IMR-90 (cell line): ENCODE measurements at regions not wholly inside any gene's neighbourhood (a gene's known extent, or its start where the extent isn't known, plus 50 kb on each side); places are given as distances from the start of the nearest gene placed in this dataset.

ENCODE experiments used
- ATAC-seq: fragments of 200-7000 bp; cut with Tn5 transposase; 2 replicates; pipeline ENCODE4 v1.9.1; 2020; ENCODE audit warnings: low read depth, mild to moderate bottlenecking, moderate library complexity
- BruUV-seq: library from RNA; stranded (reverse); fragments of 400-500 nt; replicated peaks from 2 replicates; lab custom pipeline; 2021; lab: Mats Ljungman, UMichigan
- CTCF ChIA-PET: fragments of 300-600 bp; formaldehyde crosslinking; extraction: SDS; loops from one replicate; lab custom pipeline; 2021; ENCODE audit warnings: antibody characterized with exemption; lab: Yijun Ruan, JAX
- POLR2A ChIA-PET: fragments of 300-600 bp; sonication (Branson Sonifier 250); formaldehyde crosslinking; loops from one replicate; lab custom pipeline; 2022; ENCODE audit warnings: antibody characterized with exemption; ENCODE audit not compliant: unreplicated experiment; lab: Charles Lee
- DNase-seq: peaks from one replicate; pipeline ENCODE4 v3.0.0; 2013
- H2AFZ ChIP-seq: replicated peaks from 2 replicates; pipeline ENCODE3; 2013; ENCODE audit warnings: low read length, mild to moderate bottlenecking; ENCODE audit not compliant: poor library complexity
- H2AK5ac ChIP-seq: 2 replicates; pipeline ENCODE4 v1.6.1; 2013; ENCODE audit warnings: low read depth, low read length, inconsistent platforms
- H2AK9ac ChIP-seq: replicated peaks from 2 replicates; pipeline ENCODE3; 2013; ENCODE audit warnings: mild to moderate bottlenecking, low read depth, low read length, moderate library complexity; ENCODE audit not compliant: poor library complexity
- H2BK120ac ChIP-seq: 2 replicates; pipeline ENCODE4 v1.6.1; 2013; ENCODE audit warnings: low read depth, low read length, inconsistent platforms
- H2BK15ac ChIP-seq: 3 replicates; pipeline ENCODE4 v1.6.1; 2013; ENCODE audit warnings: low read depth, low read length, inconsistent platforms
- H2BK20ac ChIP-seq: 2 replicates; pipeline ENCODE4 v1.6.1; 2013; ENCODE audit warnings: low read depth, mild to moderate bottlenecking, inconsistent platforms, low read length, moderate library complexity
- H2BK5ac ChIP-seq: 2 replicates; pipeline ENCODE4 v1.6.1; 2013; ENCODE audit warnings: mild to moderate bottlenecking, low read depth, low read length, inconsistent platforms; ENCODE audit not compliant: poor library complexity, severe bottlenecking
- H3K14ac ChIP-seq: replicated peaks from 2 replicates; pipeline ENCODE4 v1.6.1; 2013; ENCODE audit warnings: low read depth, low read length, inconsistent platforms
- H3K18ac ChIP-seq: 2 replicates; pipeline ENCODE4 v1.6.1; 2013; ENCODE audit warnings: low read depth, low read length, control low read depth
- H3K23ac ChIP-seq: 2 replicates; pipeline ENCODE4 v1.6.1; 2013; ENCODE audit warnings: low read depth, low read length, inconsistent platforms
- H3K27ac ChIP-seq: 2 replicates; pipeline ENCODE4 v1.5.1; 2013; ENCODE audit warnings: mild to moderate bottlenecking, control low read depth, low read length; ENCODE audit not compliant: insufficient read depth
- H3K27me3 ChIP-seq: 2 replicates; pipeline ENCODE4 v1.6.1; 2013; ENCODE audit warnings: low read length; ENCODE audit not compliant: control insufficient read depth, insufficient read depth
- H3K36me3 ChIP-seq: 2 replicates; pipeline ENCODE4 v1.6.1; 2013; ENCODE audit warnings: low read length, mixed read lengths; ENCODE audit not compliant: control insufficient read depth, insufficient read depth
- H3K4ac ChIP-seq: 2 replicates; pipeline ENCODE4 v1.6.1; 2013; ENCODE audit warnings: low read depth, low read length, inconsistent platforms
- H3K4me1 ChIP-seq: 2 replicates; pipeline ENCODE4 v1.6.1; 2013; ENCODE audit warnings: low read length, mixed read lengths; ENCODE audit not compliant: control insufficient read depth, insufficient read depth
- H3K4me2 ChIP-seq: 2 replicates; pipeline ENCODE4 v1.6.1; 2013; ENCODE audit warnings: low read depth, mild to moderate bottlenecking, control low read depth, low read length, moderate library complexity
- H3K4me3 ChIP-seq: 2 replicates; pipeline ENCODE4 v1.5.1; 2013; ENCODE audit warnings: low read depth, mild to moderate bottlenecking, control low read depth, low read length, moderate library complexity; ENCODE audit not compliant: insufficient read depth
- H3K56ac ChIP-seq: 2 replicates; pipeline ENCODE4 v1.6.1; 2013; ENCODE audit warnings: low read length, inconsistent platforms; ENCODE audit not compliant: insufficient read depth; ENCODE audit errors: extremely low read depth
- H3K79me1 ChIP-seq, 2 experiments: 2 replicates each; pipeline ENCODE4 v1.6.1; 2013; ENCODE audit warnings: low read length in 2 of 2, inconsistent platforms in 1 of 2, low read depth in 1 of 2
- H3K9ac ChIP-seq: 2 replicates; pipeline ENCODE4 v1.6.1; 2013; ENCODE audit warnings: low read depth, low read length, control low read depth
- H3K9me1 ChIP-seq: 2 replicates; pipeline ENCODE4 v1.6.1; 2013; ENCODE audit warnings: low read length, inconsistent platforms; ENCODE audit not compliant: insufficient read depth
- H3K9me3 ChIP-seq: 2 replicates; pipeline ENCODE4 v1.6.1; 2013; ENCODE audit warnings: low read length; ENCODE audit not compliant: control insufficient read depth, insufficient read depth
- H4K20me1 ChIP-seq: 2 replicates; pipeline ENCODE4 v1.6.1; 2013; ENCODE audit warnings: low read length, inconsistent platforms; ENCODE audit not compliant: insufficient read depth
- H4K5ac ChIP-seq: 2 replicates; pipeline ENCODE4 v1.6.1; 2013; ENCODE audit warnings: mild to moderate bottlenecking, low read depth, low read length, control low read depth
- H4K8ac ChIP-seq, 2 experiments: 2 replicates each; pipeline ENCODE4 v1.6.1; 2013; ENCODE audit warnings: low read depth in 2 of 2, low read length in 2 of 2, control low read depth in 1 of 2, inconsistent platforms in 1 of 2
- H4K91ac ChIP-seq: 2 replicates; pipeline ENCODE4 v1.6.1; 2013; ENCODE audit warnings: low read depth, low read length, inconsistent platforms; ENCODE audit not compliant: insufficient read depth
- BHLHE40 ChIP-seq: fragments of 150-350 bp; IDR thresholded peaks from 2 replicates; pipeline ENCODE4 v1.6.1; 2016; ENCODE audit warnings: mild to moderate bottlenecking, low read depth, low read length
- CEBPB ChIP-seq: IDR thresholded peaks from 2 replicates; pipeline ENCODE4 v1.6.1; 2012; ENCODE audit warnings: low read depth, low read length, improper control_type of control experiment
- CHD1 ChIP-seq: IDR thresholded peaks from 2 replicates; pipeline ENCODE4 v1.6.1; 2012; ENCODE audit warnings: low read depth, low read length, improper control_type of control experiment
- ELK1 ChIP-seq: fragments of 150-350 bp; IDR thresholded peaks from 2 replicates; pipeline ENCODE4 v1.6.1; 2016; ENCODE audit warnings: low read depth, mild to moderate bottlenecking, low read length, moderate library complexity, borderline replicate concordance
- FOS ChIP-seq: fragments of 150-350 bp; IDR thresholded peaks from 2 replicates; pipeline ENCODE4 v1.6.1; 2016; ENCODE audit warnings: low read depth, low read length
- MAFK ChIP-seq: IDR thresholded peaks from 2 replicates; pipeline ENCODE4 v1.6.1; 2012; ENCODE audit warnings: low read depth, low read length, improper control_type of control experiment
- MAZ ChIP-seq: IDR thresholded peaks from 2 replicates; pipeline ENCODE4 v1.6.1; 2012; ENCODE audit warnings: low read depth, mild to moderate bottlenecking, low read length, improper control_type of control experiment, moderate library complexity, borderline replicate concordance
- MXI1 ChIP-seq: IDR thresholded peaks from 2 replicates; pipeline ENCODE4 v1.6.1; 2012; ENCODE audit warnings: low read depth, mild to moderate bottlenecking, low read length, moderate library complexity, borderline replicate concordance
- NFE2L2 ChIP-seq: fragments of 150-350 bp; IDR thresholded peaks from 2 replicates; pipeline ENCODE4 v1.6.1; 2016; ENCODE audit warnings: low read depth, mild to moderate bottlenecking, low read length
- POLR2A ChIP-seq: IDR thresholded peaks from 2 replicates; pipeline ENCODE4 v1.6.1; 2012; ENCODE audit warnings: mild to moderate bottlenecking, low read depth, low read length
- RAD21 ChIP-seq: IDR thresholded peaks from 2 replicates; pipeline ENCODE4 v1.6.1; 2012; ENCODE audit warnings: low read length, improper control_type of control experiment
- RCOR1 ChIP-seq: IDR thresholded peaks from 2 replicates; pipeline ENCODE4 v1.6.1; 2012; ENCODE audit warnings: mild to moderate bottlenecking, low read length, improper control_type of control experiment; ENCODE audit not compliant: insufficient replicate concordance
- RFX5 ChIP-seq: IDR thresholded peaks from 2 replicates; pipeline ENCODE4 v1.8.0; 2012; ENCODE audit warnings: low read depth, mild to moderate bottlenecking, low read length, moderate library complexity
- SMC3 ChIP-seq: fragments of 150-350 bp; IDR thresholded peaks from 2 replicates; pipeline ENCODE4 v1.6.1; 2016; ENCODE audit warnings: low read depth, mild to moderate bottlenecking, antibody characterized with exemption, low read length, moderate library complexity
- WGBS, 2 experiments: methylation state at CpG; one replicate each; pipeline versions ENCODE4 v1.1.5 to v1.1.7; 2013; ENCODE audit warnings: missing lambda C conversion rate in 2 of 2; ENCODE audit not compliant: insufficient read length in 1 of 2; ENCODE audit errors: extremely low coverage in 2 of 2; 5-methylcytosine and 5-hydroxymethylcytosine counted together
- dilution Hi-C: fragments of 300-500 bp; cut with HindIII; formaldehyde crosslinking; loops from one replicate; pipeline ENCODE4 v1.14.3; 2018; ENCODE audit warnings: low sequenced_read_pairs; ENCODE audit not compliant: unreplicated experiment
- in situ Hi-C: fragments of 300-500 bp; cut with MboI; formaldehyde crosslinking; loops from 3 replicates; pipeline ENCODE4 v1.14.3; 2019; ENCODE audit warnings: low sequenced_read_pairs, inconsistent platforms, mixed read lengths
- intact Hi-C: fragments of 100-400 bp; cut with micrococcal nuclease; formaldehyde crosslinking; loops from 2 replicates; pipeline ENCODE4 v1.10.0; 2022

DNA sequence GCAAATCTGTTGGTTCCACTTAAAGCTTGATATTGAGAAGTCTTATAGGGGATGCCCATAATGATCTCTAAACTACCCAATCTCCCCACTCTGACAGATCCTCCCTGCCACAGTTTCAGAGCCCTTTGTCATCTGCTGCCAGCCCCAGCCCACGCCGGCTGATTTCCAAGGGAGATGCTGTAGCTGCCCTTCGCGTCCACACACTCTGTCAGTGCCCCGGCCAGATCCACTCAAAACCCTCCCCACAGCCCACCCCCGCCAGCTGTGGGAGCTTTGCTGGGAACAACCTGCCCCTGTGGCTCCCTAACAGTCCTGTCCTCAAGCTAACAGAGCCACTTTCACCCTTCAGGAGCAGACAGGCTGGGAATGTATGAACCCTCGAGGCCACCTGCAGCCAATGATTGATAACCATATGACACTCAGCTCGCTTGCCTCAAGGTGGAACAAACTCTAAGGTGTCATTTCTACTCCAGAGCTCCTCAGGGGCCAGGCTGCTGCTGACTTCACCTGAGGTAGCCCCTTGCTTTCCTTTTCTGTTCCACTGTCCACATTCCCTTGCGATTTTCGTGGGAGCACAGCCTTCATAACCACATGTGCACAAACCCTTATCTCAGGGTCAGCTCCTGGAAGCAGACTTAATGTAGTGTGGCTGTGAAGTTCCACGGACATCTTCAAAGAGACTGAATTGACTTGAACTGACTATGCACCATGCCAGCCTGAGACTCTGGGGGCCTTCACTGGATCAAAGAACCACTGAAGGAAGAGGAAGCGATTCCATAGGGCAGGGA, 92.6 kb upstream of the LGALSL start (continued):
- TF ChIP-seq SMC3 = no peak

DNA sequence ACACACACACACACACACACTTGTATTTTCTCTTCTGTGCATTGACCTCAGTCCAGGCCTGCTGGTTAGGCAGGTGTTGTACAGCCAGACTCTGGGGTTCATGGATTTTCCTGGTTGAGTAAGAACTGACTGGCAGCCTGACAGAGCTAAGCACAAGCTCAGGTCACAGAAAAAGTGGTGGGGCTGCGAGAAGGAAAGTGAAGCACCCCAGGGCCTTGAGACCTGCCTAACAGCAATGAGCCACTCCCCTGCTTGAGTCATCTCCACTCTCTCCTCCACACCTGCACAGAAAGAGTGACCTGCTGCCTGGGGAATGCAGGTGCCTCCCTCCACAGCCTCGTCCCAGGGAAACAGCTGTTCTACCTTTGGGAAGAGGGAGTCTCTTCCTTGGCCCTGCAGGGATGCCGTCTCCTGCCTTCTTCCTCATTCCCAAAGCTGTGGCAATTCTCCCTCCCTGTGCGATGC, 91.4 kb upstream of the LGALSL start:
- WGBS, 2 experiments = no CpG with 5 or more reads among the region's 4 CpGs
- H2BK120ac ChIP-seq = no peak overlapping the region

More for the DNA sequence above, 91.4 kb upstream of the LGALSL start:
- Histone ChIP-seq H2BK15ac (no peak overlapping the region), H3K27me3 (peaks cover 39% of the 10 kb centered on the region), H4K5ac (no peak overlapping the region), H3K9me1 (no peaks in the 10 kb centered on the region; the same call in 1 of the 2 replicates), H3K9ac (no peak overlapping the region), H3K79me1 (no peaks in the 10 kb centered on the region), H3K4me2 (no peak overlapping the region), H3K4me3 (no peak overlapping the region), H3K56ac (no peak overlapping the region), H3K14ac (no peak overlapping the region), H4K20me1 (no peaks in the 10 kb centered on the region), H3K4ac (no peak overlapping the region), H2AK9ac (no peak overlapping the region), H3K27ac (no peak overlapping the region), H3K36me3 (no peaks in the 10 kb centered on the region), H3K4me1 (peaks cover 4% of the 10 kb centered on the region; the same call in 1 of the 2 replicates), H3K9me3 (no peaks in the 10 kb centered on the region), H2AK5ac (no peak overlapping the region), H2AFZ (no peak overlapping the region), H3K18ac (no peak overlapping the region), H4K91ac (no peak overlapping the region), H4K8ac (no peak overlapping the region), H3K23ac (no peak overlapping the region), H2BK5ac (no peak overlapping the region), H2BK20ac (no peak overlapping the region)
- no TSS peak for BruUV-seq
- ATAC-seq (no peak), DNase-seq (no peak)
- dilution Hi-C loops = no loop called here
- no peak for TF ChIP-seq NFE2L2
- no peak for TF ChIP-seq SMC3
- no peak for TF ChIP-seq MAZ
- no peak for TF ChIP-seq MXI1
- no peak for TF ChIP-seq POLR2A
- TF ChIP-seq CHD1 = no peak
- no peak for TF ChIP-seq FOS
- no peak for TF ChIP-seq MAFK
- no peak for TF ChIP-seq ELK1
- no peak for TF ChIP-seq CEBPB
- TF ChIP-seq BHLHE40 = no peak
- no peak for TF ChIP-seq RAD21
- TF ChIP-seq RFX5 = no peak
- TF ChIP-seq RCOR1 = no peak
- in situ Hi-C loops = no loop called here
- ChIA-PET POLR2A (no interaction called here), CTCF (no interaction called here)
- intact Hi-C loops = no loop called here
